ENCODE measurements at regions not wholly inside any gene's neighbourhood (a gene's known extent, or its start where the extent isn't known, plus 50 kb on each side); places are given as distances from the start of the nearest gene placed in this dataset.

GRCh38 chr4:28548136-28548535, 1687.5 kb downstream of the STIM2 start:
- no peak overlapping the region for H3K4me3 ChIP-seq (ENCODE audit: low read depth, low read length)

DNA sequence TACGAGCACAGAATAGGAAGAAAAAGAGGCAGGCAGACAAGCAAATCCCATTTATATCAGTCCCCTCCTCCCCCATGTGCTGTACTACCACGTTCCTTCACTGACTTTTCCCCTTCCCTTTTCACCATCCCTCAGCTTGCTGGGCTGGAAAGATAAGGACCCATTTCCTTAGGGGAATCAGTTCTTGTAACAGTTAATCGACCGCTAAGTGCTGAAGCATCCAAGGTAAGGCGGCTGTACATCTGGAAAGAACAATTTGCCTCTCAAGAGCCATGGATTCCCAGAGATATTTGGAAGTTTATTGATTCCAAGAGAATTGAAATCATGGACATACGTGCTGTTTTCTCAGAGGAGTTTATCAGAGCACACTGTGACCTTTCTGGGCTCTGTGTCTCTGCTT, 1688.0 kb downstream of the STIM2 start:
- H3K4me3 ChIP-seq (ENCODE audit: low read depth, low read length): no peak overlapping the region
- no peak for TF ChIP-seq CTCF (IDR thresholded peaks at IDR 0.05; ENCODE audit: low read depth, low read length)

More at GRCh38 chr4:28548136-28548535, 1687.5 kb downstream of the STIM2 start:
- no peak for TF ChIP-seq CTCF (IDR thresholded peaks at IDR 0.05; ENCODE audit: low read depth, low read length)

- TF ChIP-seq CTCF (IDR thresholded peaks at IDR 0.05; ENCODE audit: low read depth, low read length): no peak
- H3K4me3 ChIP-seq (ENCODE audit: low read depth, low read length): no peak overlapping the region
Observed at GRCh38 chr4:28555866-28556265, 1695.2 kb downstream of the STIM2 start.

DNA sequence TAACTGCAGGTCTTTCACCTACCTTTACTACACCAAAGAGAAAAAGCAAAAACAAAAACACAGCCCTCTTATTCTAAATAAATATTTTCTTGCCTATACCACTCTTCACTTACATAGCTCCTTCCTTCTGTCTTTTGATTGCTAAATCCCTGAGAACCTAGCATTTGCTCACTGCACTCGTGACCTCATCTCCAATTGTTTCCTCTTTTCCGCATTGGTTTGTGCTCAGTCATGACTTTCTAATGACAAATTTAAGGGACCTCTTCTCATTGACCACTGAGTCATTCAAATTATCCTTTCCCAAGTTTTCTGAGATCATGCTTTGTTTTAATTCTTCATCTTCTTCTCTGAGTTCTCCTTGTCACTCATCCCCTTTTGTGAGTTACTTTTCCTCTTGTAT, 1697.1 kb downstream of the STIM2 start:
- no peak overlapping the region for H3K4me3 ChIP-seq (ENCODE audit: low read depth, low read length)
- TF ChIP-seq CTCF (IDR thresholded peaks at IDR 0.05; ENCODE audit: low read depth, low read length): no peak

DNA sequence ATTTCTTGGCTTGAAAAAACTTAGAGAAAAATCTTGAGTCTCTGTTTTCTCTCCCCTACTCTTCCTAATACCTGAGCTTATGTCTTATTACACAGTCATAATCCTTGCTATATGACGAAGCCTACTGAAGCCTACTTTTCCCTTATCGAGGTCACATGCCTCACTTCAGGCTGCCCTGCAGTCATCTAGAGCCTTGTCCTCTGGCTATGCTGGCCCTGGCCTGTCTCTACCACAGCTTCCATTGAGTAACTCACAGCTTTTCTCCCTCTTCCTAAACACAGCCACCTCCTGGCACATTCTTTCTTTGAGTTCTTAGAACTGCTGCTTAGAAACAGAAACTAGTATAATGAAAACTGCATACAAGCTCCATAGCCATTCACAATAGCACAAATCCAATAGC, 1698.3 kb downstream of the STIM2 start:
- no peak overlapping the region for H3K4me3 ChIP-seq (ENCODE audit: low read depth, low read length)
- no peak for TF ChIP-seq CTCF (IDR thresholded peaks at IDR 0.05; ENCODE audit: low read depth, low read length)

DNA sequence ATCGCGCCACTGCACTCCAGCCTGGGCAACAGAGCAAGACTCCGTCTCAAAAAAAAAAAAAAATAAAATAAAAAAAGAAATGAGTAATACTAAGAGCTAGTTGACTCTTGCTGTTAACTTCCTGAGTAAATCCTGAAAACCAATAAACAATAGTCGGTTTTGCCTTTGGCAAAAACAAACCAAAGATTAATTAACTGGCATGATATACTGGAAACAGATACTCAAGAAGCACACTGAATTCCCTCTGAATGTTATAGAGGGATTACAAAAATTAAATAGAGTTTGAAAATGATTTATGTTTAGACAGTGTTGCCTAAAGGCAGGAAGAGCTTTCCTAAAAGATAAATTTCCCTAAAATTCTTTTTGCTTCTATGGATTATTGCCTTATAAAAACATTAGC, 1702.3 kb downstream of the STIM2 start:
- TF ChIP-seq CTCF (IDR thresholded peaks at IDR 0.05; ENCODE audit: low read depth, low read length): no peak
- no peak overlapping the region for H3K4me3 ChIP-seq (ENCODE audit: low read depth, low read length)

- no peak for TF ChIP-seq CTCF (IDR thresholded peaks at IDR 0.05; ENCODE audit: low read depth, low read length)
- H3K4me3 ChIP-seq (ENCODE audit: low read depth, low read length): no peak overlapping the region
Observed at GRCh38 chr4:28565396-28565795, 1704.8 kb downstream of the STIM2 start.

Measured in WI38 (cell line).